ENCODE measurements at regions not wholly inside any gene's neighbourhood (a gene's known extent, or its start where the extent isn't known, plus 50 kb on each side); places are given as distances from the start of the nearest gene placed in this dataset.
A peak's percentile ranks its signal among the peaks of the same experiment; 100 is the strongest.

- DNase-seq (ENCODE audit: low read depth) = no peak
Observed at GRCh38 chr1:227450489-227450888, 112.9 kb upstream of the ZNF678 start.

GRCh38 chr1:227449741-227450441, 113.5 kb upstream of the ZNF678 start:
- no peak for DNase-seq (ENCODE audit: low read depth)

GRCh38 chr1:227449051-227449450, 114.3 kb upstream of the ZNF678 start:
- peak; percentile 53 for DNase-seq (ENCODE audit: low read depth)

- DNase-seq (ENCODE audit: low read depth) = peak; percentile 43
Observed at GRCh38 chr1:227447531-227447990, 115.8 kb upstream of the ZNF678 start.

- DNase-seq (ENCODE audit: low read depth) = no peak
Observed at GRCh38 chr1:227445746-227446145, 117.6 kb upstream of the ZNF678 start.

GRCh38 chr1:227445092-227445674, 118.2 kb upstream of the ZNF678 start:
- DNase-seq (ENCODE audit: low read depth) = no peak

- DNase-seq (ENCODE audit: low read depth) = no peak
Observed at GRCh38 chr1:227440182-227440581, 121.9 kb upstream of the CDC42BPA start.

- DNase-seq (ENCODE audit: low read depth) = peak; percentile 71
Observed at GRCh38 chr1:227437495-227438008, 119.3 kb upstream of the CDC42BPA start.

- no peak for DNase-seq (ENCODE audit: low read depth)
Observed at GRCh38 chr1:227434808-227435444, 116.6 kb upstream of the CDC42BPA start.

GRCh38 chr1:227433663-227434341, 115.5 kb upstream of the CDC42BPA start:
- no peak for DNase-seq (ENCODE audit: low read depth)

GRCh38 chr1:227432981-227433380, 114.7 kb upstream of the CDC42BPA start:
- DNase-seq (ENCODE audit: low read depth) = no peak

GRCh38 chr1:227432181-227432535, 113.9 kb upstream of the CDC42BPA start:
- no peak for DNase-seq (ENCODE audit: low read depth)

- peak; percentile 75 for DNase-seq (ENCODE audit: low read depth)
Observed at GRCh38 chr1:227429447-227430359, 111.4 kb upstream of the CDC42BPA start.

GRCh38 chr1:227428803-227429202, 110.5 kb upstream of the CDC42BPA start:
- no peak for DNase-seq (ENCODE audit: low read depth)

GRCh38 chr1:227427411-227427810, 109.1 kb upstream of the CDC42BPA start:
- DNase-seq (ENCODE audit: low read depth) = no peak

GRCh38 chr1:227424953-227425352, 106.7 kb upstream of the CDC42BPA start:
- no peak for DNase-seq (ENCODE audit: low read depth)

GRCh38 chr1:227424159-227424680, 105.9 kb upstream of the CDC42BPA start:
- DNase-seq (ENCODE audit: low read depth) = no peak

- no peak for DNase-seq (ENCODE audit: low read depth)
Observed at GRCh38 chr1:227422581-227422980, 104.3 kb upstream of the CDC42BPA start.

GRCh38 chr1:227420147-227420546, 101.9 kb upstream of the CDC42BPA start:
- DNase-seq (ENCODE audit: low read depth) = no peak

- no peak for DNase-seq (ENCODE audit: low read depth)
Observed at GRCh38 chr1:227417756-227418480, 99.6 kb upstream of the CDC42BPA start.

Data from LHCN-M2 (cell line).